Activated CD4-positive, alpha-beta T cell treated with anti-CD3 and anti-CD28 coated beads for 1 hour (primary cell): ENCODE measurements at regions not wholly inside any gene's neighbourhood (a gene's known extent, or its start where the extent isn't known, plus 50 kb on each side); places are given as distances from the start of the nearest gene placed in this dataset.
"Not testable (repeated sequence)": the region's sequence is repeated elsewhere in the genome, so short reads cannot be mapped to it uniquely, and the experiment has no call there.

Source experiments
- DNase-seq: peaks from one replicate; pipeline ENCODE4 v3.0.0-alpha.2; 2020

GRCh38 chr12:31818623-31819268, 89.9 kb upstream of the AMN1 start:
- no peak for DNase-seq

GRCh38 chr12:31817120-31817519, 88.3 kb upstream of the AMN1 start:
- no peak for DNase-seq

GRCh38 chr12:31815096-31815495, 86.3 kb upstream of the AMN1 start:
- no peak for DNase-seq

GRCh38 chr12:31813305-31813704, 84.5 kb upstream of the AMN1 start:
- no peak for DNase-seq

- DNase-seq: no peak
Observed at GRCh38 chr12:31807773-31808097, 78.9 kb upstream of the AMN1 start.

GRCh38 chr12:31807081-31807772, 78.4 kb upstream of the AMN1 start:
- not testable (repeated sequence) for DNase-seq

- DNase-seq: not testable (repeated sequence)
Observed at GRCh38 chr12:31805681-31806080, 76.9 kb upstream of the AMN1 start.

GRCh38 chr12:31804707-31805106, 75.9 kb upstream of the AMN1 start:
- not testable (repeated sequence) for DNase-seq

GRCh38 chr12:31804185-31804504, 75.3 kb upstream of the AMN1 start:
- DNase-seq: no peak

- DNase-seq: no peak
Observed at GRCh38 chr12:31803306-31804184, 74.7 kb upstream of the AMN1 start.

- no peak for DNase-seq
Observed at GRCh38 chr12:31801872-31802271, 73.1 kb upstream of the AMN1 start.

GRCh38 chr12:31797230-31797872, 68.5 kb upstream of the AMN1 start:
- no peak for DNase-seq

- no peak for DNase-seq
Observed at GRCh38 chr12:31796270-31796951, 67.6 kb upstream of the AMN1 start.

GRCh38 chr12:31794745-31795144, 65.9 kb upstream of the AMN1 start:
- DNase-seq: no peak

- not testable (repeated sequence) for DNase-seq
Observed at GRCh38 chr12:31791265-31791664, 62.4 kb upstream of the AMN1 start.

- no peak for DNase-seq
Observed at GRCh38 chr12:31790759-31791158, 61.9 kb upstream of the AMN1 start.

GRCh38 chr12:31785318-31785717, 56.5 kb upstream of the AMN1 start:
- DNase-seq: no peak

- no peak for DNase-seq
Observed at GRCh38 chr12:31783996-31784645, 55.3 kb upstream of the AMN1 start.

GRCh38 chr12:31783556-31783955, 54.7 kb upstream of the AMN1 start:
- DNase-seq: no peak

- DNase-seq: no peak
Observed at GRCh38 chr12:31781894-31782540, 53.2 kb upstream of the AMN1 start.

GRCh38 chr12:31780096-31780495, 51.3 kb upstream of the AMN1 start:
- DNase-seq: no peak

- DNase-seq: no peak
Observed at GRCh38 chr12:31778687-31779086, 49.9 kb upstream of the AMN1 start.
